ENCODE measurements at regions not wholly inside any gene's neighbourhood (a gene's known extent, or its start where the extent isn't known, plus 50 kb on each side); places are given as distances from the start of the nearest gene placed in this dataset.

DNA sequence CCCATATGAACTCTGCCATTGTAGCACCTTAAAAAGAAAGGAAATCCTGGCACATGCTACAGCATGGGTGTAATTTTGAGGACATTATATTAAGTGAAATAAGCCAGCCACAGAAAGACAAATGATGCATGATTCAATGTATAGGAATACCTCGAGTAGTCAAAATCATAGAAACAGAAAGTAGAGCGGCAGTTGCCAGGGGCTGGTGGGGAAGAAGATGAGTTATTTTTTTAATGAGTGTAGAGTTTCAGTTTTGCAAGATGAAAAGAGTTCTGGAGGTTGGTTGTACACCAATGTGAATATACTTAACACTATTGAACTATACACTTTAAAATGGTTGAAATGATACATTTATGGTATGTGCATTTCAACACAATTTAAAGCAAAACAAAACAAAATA, 133.0 kb downstream of the ZDHHC21 start:
- DNase-seq: no peak

- no peak for DNase-seq
Observed at GRCh38 chr9:14554886-14555285, 138.3 kb downstream of the ZDHHC21 start.

DNA sequence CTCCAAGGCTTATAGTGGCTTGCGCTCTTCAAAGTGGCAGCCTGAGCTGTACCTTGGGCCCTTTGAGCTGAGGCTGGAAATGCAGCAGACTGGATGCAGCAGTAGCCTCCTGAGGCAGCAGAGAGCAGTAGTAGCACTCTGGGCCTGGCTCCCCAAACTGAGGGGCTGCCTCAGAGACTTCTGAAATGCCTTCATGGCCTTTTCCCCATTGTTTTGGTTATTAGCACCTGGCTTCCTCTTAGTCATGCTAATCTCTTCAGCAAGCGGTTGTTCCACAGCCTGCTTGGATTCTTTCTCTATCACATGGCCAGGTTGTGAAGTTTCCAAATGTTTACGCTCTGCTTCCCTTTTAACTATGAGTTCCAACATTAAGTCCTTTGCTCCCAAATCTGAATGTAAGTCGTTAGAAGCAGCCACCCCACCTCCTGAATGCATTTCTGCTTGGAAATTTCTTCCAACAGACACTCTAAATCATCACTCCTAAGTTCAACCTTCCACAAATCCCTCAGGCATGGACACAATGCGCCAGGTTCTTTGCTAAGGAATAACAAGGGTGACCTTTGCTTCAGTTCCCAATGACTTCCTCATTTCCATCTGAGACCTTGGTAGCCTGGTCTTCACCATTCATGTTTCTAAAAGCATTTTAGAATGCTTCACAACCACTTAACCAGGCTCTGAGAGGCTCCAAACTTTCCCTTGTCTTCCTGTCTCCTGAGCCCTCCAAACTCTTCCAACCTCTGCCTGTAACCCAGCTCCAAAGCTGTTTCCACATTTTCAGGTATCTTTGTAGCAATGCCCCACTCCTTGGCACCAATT, 145.8 kb downstream of the ZDHHC21 start:
- DNase-seq: no peak

DNA sequence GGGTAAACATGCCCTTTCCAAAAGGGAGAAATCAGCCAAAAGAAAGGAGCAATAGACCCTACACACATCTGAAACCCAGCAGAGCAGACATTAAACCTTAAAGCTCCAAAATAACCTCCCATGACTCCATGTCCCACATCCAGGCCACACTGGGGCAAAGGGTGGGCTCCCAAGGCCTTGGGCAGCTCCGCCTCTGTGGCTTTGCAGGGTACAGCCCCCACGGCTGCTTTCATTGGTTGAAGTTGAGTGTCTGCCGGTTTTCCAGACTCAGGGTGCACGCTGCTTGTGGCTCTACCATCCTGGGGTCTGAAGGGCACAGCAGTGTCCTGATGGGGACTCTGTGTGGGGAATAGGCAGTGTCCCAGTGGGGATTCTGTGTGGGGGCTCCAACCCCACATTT, 146.5 kb downstream of the ZDHHC21 start:
- DNase-seq: no peak

GRCh38 chr9:14542071-14542470, 151.2 kb downstream of the ZDHHC21 start:
- DNase-seq: no peak

DNA sequence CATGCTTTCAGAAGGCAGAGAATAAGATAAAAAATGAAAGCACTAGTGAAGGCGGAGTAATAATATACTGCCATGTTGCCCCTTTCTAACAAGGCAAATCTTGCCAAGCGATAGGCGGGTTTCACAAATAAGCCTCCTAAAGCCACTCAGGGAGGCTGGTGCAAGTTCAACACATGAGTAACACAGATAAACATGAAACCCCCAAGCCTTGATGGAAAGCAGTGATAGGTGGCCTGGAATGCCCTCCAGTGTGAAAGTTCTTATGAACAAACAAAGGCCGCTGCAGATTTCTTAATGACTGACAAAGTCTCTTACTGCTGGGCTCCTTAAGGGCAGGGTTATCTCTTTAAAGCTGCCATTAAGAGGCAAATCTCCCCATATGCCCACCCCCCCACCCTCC, 154.7 kb downstream of the ZDHHC21 start:
- no peak for DNase-seq

- DNase-seq: no peak
Observed at GRCh38 chr9:14535161-14535955, 157.9 kb downstream of the ZDHHC21 start.

DNA sequence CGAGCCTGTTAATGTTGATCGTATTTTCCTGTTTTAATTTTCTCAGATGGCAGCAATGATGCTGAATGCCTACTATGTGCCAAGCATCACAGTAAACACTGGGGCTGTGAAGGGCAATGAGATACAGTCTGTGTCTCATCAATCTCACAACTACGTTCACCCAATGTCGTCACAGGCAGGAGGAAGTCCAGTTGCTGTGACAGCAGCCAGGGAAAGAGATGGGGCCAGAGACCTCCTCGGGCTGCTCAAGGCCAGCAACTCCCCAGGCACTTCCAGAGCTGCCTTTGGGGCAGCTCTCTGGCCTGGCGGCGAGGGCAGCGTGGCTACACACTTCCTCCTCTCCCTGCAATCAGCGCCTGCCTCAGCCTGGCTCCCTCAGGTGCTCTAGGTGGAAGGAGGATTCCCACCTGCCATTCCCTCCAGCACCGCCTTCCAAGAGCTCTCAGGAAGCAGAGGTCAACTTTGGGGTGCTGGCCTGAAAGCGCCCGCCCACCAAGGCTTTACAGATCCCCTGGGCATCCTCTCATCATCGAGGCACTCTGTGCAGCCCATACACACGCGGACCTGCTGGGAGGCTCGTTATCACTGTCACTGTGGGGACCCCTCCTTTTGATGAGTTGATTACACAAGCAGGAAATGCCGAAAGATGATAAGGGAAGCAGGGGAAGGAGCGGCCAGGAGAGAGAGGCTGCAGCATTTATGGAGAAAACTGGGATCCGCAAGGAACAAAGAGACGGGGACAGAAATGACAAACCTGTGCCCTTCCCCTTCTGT, 159.2 kb downstream of the ZDHHC21 start:
- DNase-seq: no peak

DNA sequence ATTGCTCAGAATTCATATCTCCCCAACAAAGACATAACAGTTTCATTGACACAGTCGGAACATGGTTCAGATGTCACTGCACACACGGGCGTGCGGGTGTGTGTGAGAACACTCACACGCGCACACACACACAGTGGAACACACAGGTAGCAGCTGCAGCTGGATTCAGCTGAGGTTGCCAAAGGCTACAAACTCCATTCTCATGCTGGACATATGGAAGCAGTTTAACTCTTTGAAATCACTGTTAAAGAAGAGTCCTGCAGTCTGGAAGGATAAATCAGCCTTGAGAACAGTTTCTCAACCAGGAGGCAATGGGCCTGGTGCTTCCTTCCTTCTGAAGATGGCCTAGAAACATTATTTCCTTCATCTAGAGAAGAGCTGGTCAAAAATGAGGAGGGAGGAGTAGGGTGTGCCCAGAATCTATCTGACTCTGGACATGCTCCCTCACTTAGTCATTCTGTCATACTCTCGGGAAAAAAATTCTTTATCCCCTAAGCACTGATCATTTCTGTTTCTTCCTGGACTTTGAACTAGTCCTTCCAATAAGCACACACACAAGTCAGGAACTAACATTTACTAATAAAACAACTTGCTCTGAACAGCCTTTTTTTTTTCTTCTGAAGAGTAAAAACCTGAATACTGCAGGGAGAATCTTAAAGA, 160.6 kb downstream of the ZDHHC21 start:
- DNase-seq: no peak

GRCh38 chr9:14531341-14532269, 161.6 kb downstream of the ZDHHC21 start:
- DNase-seq: no peak

DNA sequence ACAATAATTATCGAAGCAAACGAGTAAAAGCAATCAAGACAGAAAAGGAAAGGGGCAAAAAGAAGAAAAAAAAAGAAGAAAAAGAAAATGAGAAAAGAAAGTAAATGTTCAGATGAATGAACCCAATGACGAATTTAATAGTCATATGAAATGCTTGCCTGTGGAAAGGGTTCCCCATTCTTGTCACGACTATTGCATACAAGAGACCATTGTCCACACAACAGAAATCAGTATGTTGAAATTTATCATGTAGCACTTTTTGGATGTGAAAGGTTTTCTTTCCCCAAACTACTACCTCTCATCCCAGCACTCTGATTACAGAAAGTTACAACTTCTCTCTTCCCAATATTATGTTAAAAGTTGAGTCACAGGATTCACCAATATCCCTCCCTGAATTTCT, 162.4 kb downstream of the ZDHHC21 start:
- DNase-seq: no peak

DNA sequence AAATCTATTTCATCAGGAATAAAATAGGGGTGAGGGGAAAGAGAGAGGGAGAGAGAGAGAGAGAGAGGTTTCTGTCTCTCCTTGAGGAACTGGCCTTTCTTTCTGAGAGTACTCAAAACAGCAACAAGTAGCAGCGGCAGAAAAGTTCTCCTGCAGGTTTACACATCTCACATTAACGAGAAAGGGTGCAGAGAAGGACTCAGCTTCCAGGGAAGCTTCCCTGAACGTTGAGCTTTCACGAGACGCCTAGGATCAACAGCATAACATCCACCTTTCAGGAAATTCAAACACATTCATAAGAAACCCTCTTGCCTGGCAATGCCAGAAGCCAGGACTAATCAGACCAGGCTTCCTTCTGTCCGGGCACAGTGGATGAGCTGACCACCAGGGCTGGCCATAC, 162.9 kb downstream of the ZDHHC21 start:
- DNase-seq: no peak

DNA sequence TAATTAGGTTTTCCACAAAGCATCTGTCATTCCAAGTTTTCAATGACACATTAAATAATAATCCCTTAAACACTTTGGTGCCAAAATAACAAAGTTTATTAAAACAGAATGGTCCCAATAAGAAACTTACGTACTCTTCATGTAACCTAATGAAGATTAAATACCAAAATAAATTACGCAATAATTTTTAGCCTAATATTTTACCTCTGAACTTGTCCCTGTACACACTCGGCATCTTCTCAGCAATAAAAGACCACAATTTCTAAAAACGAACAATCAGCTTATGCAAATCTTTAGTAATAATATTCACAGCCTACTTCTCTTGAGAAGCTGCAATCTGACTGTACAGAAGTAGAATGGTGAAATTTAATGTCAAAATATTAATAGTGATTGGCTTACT, 163.6 kb downstream of the ZDHHC21 start:
- DNase-seq: no peak

DNA sequence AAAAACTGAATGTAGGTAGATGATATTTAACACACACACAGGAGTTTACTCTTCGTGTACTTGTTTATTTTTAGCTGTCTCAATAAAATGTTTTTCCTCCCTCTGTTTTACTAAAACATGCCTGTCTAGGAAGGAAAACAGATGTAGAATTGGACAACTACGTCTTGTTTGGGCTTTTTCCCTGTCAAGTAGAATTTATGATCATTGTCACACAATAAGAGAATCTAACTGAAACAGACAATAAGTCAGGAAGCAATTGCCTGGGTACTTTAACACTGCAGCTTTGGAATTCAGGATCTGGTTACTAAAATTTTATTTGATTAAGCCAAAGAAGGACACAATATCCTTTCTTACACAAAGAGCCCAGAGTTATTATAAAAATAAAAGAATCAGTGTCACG, 164.2 kb downstream of the ZDHHC21 start:
- no peak for DNase-seq

GRCh38 chr9:14526504-14526903, 166.7 kb downstream of the ZDHHC21 start:
- DNase-seq: no peak

DNA sequence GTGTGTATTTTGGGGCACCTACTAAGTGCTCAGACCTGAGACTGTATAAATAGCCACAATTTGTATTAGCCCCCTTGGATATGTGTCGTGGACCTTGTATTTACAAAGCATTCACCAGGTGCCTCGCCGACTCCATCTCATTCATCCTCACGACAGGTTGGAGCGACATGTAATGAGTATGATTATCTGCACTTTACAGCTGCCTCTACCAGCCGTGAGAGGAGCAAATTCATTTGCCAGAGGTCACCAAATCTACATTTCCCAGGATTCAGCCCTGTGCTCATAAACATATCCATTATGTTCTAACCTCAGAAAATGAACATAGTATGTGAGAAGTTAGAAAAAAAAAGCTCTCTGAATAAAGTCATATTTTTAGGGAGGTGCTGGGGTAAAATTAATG, 167.4 kb downstream of the ZDHHC21 start:
- DNase-seq: no peak

GRCh38 chr9:14524873-14525515, 168.2 kb downstream of the ZDHHC21 start:
- DNase-seq: no peak

- DNase-seq: no peak
Observed at GRCh38 chr9:14523545-14523944, 169.7 kb downstream of the ZDHHC21 start.

GRCh38 chr9:14522627-14523379, 170.4 kb downstream of the ZDHHC21 start:
- DNase-seq: no peak

DNA sequence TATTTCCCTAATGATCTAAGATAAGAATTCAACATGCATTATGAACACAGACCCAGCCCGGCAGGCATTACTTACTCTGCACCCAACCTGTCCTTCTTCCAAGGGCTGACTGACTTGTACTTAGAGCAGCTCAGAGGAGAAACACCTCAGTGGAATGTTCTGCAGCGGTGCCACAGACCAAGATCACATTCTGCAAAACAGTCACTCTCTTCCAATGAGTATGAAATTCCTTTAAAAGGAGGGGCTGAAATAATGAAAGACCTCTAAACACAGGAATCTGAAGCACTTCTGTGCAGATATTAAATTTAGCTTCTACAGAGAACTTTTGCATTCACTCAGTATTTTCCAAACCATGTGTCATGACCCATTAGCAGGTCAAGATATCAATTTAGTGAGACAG, 172.9 kb downstream of the ZDHHC21 start:
- DNase-seq: no peak

All from CD4-positive, alpha-beta T cell treated with Interleukin-10 for 1 hour (primary cell).